ENCODE measurements at regions not wholly inside any gene's neighbourhood (a gene's known extent, or its start where the extent isn't known, plus 50 kb on each side); places are given as distances from the start of the nearest gene placed in this dataset.

DNA sequence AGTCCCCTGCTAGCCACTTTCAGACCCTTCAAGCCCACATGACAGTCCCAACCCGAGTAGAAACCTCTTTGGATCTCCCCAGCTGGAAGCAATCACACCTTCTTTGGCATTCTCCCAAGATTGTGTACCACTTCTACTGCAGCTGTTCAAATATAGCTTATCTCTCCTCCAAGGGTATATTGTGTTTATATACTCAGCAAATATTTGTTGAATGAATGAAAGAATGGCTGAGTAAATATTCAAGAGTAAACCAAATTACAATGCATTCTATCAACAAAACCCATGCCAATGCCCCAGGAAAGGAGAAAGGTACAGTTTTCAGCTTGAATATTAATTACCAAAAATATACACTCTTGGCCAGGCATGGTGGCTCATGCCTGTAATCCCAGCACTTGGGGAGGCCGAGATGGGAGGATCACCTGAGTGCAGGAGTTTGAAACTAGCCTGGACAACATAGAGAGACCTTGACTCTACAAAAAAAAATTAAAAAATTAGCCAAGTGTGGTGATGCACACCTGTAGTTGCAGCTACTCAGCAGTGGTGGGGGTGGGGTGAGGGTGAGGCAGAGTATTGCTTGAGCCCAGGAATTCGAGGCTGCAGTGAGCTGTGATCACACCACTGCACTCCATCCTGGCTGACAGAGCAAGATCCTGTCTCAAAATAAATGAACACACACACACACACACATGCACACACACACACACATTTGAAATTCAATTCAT lies 68.5 kb downstream of the NIBAN1 start:
- WGBS, 2 donors, result 62 to 75% methylated on average over 3 of the region's 3 CpGs
- Histone ChIP-seq H3K27ac (ENCODE audit: low read depth in 1 of 2, low read length in 1 of 2) (no peak overlapping the region), H3K4me3 (no peak overlapping the region), H3K4me1 (ENCODE audit: control insufficient read depth in 5 of 5, insufficient read depth in 5 of 5, low read length in 5 of 5) (peaks cover 0 to 31% (median 5%) of the 10 kb centered on the region in 5 donors), H3K36me3 (ENCODE audit: control insufficient read depth in 4 of 4, insufficient read depth in 4 of 4, low read length in 4 of 4) (no peaks in the 10 kb centered on the region), H3K9ac (ENCODE audit: insufficient read depth in 1 of 2, low read length in 2 of 2) (no peak overlapping the region), H3K9me3 (ENCODE audit: control insufficient read depth in 4 of 4, insufficient read depth in 3 of 4, low read length in 3 of 4) (no peaks in the 10 kb centered on the region), H3K27me3 (ENCODE audit: control insufficient read depth in 3 of 3, insufficient read depth in 3 of 3, low read length in 2 of 3) (no peaks in the 10 kb centered on the region)
- TF ChIP-seq, protein P1, sequence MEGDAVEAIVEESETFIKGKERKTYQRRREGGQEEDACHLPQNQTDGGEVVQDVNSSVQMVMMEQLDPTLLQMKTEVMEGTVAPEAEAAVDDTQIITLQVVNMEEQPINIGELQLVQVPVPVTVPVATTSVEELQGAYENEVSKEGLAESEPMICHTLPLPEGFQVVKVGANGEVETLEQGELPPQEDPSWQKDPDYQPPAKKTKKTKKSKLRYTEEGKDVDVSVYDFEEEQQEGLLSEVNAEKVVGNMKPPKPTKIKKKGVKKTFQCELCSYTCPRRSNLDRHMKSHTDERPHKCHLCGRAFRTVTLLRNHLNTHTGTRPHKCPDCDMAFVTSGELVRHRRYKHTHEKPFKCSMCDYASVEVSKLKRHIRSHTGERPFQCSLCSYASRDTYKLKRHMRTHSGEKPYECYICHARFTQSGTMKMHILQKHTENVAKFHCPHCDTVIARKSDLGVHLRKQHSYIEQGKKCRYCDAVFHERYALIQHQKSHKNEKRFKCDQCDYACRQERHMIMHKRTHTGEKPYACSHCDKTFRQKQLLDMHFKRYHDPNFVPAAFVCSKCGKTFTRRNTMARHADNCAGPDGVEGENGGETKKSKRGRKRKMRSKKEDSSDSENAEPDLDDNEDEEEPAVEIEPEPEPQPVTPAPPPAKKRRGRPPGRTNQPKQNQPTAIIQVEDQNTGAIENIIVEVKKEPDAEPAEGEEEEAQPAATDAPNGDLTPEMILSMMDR (IDR thresholded peaks at IDR 0.05; ENCODE audit: control extremely low read depth, extremely low read depth), result no peak
- DNase-seq (peak; percentile 32 to 72 (median 60)), ATAC-seq (ENCODE audit: insufficient read depth, low FRiP score) (peak; percentile 16)

DNA sequence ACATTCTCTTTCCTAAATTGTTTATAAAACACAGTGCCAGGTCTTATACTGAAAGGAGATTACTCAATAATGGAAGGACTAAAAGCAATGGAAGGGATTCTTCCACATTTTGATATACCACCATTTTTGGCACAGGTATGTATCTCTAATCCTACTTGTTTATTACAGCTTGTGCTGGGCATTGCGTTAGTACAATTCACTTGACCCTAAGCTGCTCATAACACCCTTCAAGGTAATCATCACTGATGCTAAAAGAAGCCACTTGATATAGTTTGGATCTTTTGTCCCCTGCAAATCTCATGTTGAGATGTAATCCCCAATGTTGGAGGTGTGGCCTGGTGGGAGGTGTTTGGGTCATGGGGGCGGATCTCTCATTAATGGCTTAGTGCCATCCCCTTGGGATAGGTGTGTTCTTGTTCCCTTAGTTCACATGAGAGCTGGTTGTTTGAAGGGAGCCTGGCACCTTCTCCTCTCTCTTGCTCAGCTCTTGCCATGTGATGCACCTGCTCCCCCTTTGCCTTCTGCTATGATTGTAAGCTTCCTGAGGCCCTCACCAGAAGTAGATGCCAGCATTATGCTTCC lies 71.1 kb downstream of the NIBAN1 start:
- DNase-seq (no peak), ATAC-seq (ENCODE audit: insufficient read depth, low FRiP score) (no peak)
- WGBS, 2 donors, result 84 to 94% methylated on average over 2 of the region's 2 CpGs
- no peaks in the 10 kb centered on the region for H3K9me3 ChIP-seq (ENCODE audit: control insufficient read depth in 4 of 4, insufficient read depth in 3 of 4, low read length in 3 of 4)
- no peak overlapping the region for H3K9ac ChIP-seq (ENCODE audit: insufficient read depth in 1 of 2, low read length in 2 of 2)
- H3K4me1 ChIP-seq (ENCODE audit: control insufficient read depth in 5 of 5, insufficient read depth in 5 of 5, low read length in 5 of 5), result peaks cover 0 to 27% (median 4%) of the 10 kb centered on the region in 5 donors
- H3K27me3 ChIP-seq (ENCODE audit: control insufficient read depth in 3 of 3, insufficient read depth in 3 of 3, low read length in 2 of 3), result no peaks in the 10 kb centered on the region
- H3K36me3 ChIP-seq (ENCODE audit: control insufficient read depth in 4 of 4, insufficient read depth in 4 of 4, low read length in 4 of 4), result peaks cover 0 to 5% (median 0%) of the 10 kb centered on the region in 4 donors
- TF ChIP-seq, protein P1 (IDR thresholded peaks at IDR 0.05; ENCODE audit: control extremely low read depth, extremely low read depth), result no peak
- peak overlapping the region in 1 of 2 donors; percentile 29 for H3K27ac ChIP-seq (ENCODE audit: low read depth in 1 of 2, low read length in 1 of 2)
- no peak overlapping the region for H3K4me3 ChIP-seq

DNA sequence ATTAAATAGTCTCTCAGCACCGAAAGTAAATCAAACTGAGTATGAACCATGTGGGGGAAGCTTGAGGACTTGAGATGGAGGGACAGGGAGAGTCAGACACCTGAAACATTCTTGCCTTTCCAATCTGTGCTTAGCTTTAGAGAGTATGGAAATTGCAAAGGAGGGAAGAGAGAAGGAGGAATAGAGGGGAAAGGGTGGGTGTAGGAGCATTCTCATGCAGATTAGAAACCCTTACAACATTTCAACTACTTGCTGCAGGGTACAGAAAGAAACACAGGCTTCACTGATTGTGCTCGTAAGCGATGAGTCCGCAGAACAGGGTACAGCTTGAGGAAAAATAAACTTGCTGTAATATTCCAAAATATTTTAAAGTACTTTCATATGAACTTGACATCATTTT lies 73.8 kb downstream of the NIBAN1 start:
- Histone ChIP-seq H3K4me1 (ENCODE audit: control insufficient read depth in 5 of 5, insufficient read depth in 5 of 5, low read length in 5 of 5) (peaks cover 0 to 15% (median 4%) of the 10 kb centered on the region in 5 donors), H3K36me3 (ENCODE audit: control insufficient read depth in 4 of 4, insufficient read depth in 4 of 4, low read length in 4 of 4) (peaks cover 0 to 10% (median 0%) of the 10 kb centered on the region in 4 donors), H3K9ac (ENCODE audit: insufficient read depth in 1 of 2, low read length in 2 of 2) (no peak overlapping the region), H3K9me3 (ENCODE audit: control insufficient read depth in 4 of 4, insufficient read depth in 3 of 4, low read length in 3 of 4) (no peaks in the 10 kb centered on the region), H3K27me3 (ENCODE audit: control insufficient read depth in 3 of 3, insufficient read depth in 3 of 3, low read length in 2 of 3) (no peaks in the 10 kb centered on the region), H3K4me3 (no peak overlapping the region), H3K27ac (ENCODE audit: low read depth in 1 of 2, low read length in 1 of 2) (no peak overlapping the region)
- TF ChIP-seq, protein P1 (IDR thresholded peaks at IDR 0.05; ENCODE audit: control extremely low read depth, extremely low read depth), result no peak
- no peak for ATAC-seq (ENCODE audit: insufficient read depth, low FRiP score)
- 96 to 97% methylated on average over 4 of the region's 4 CpGs for WGBS, 2 donors
- no peak for DNase-seq
